AG04450 (cell line): ENCODE measurements at regions not wholly inside any gene's neighbourhood (a gene's known extent, or its start where the extent isn't known, plus 50 kb on each side); places are given as distances from the start of the nearest gene placed in this dataset.

Experiments
- CTCF ChIA-PET: fragments of 300-600, 350-600 bp; formaldehyde crosslinking; extraction: SDS; loops from one replicate; lab custom pipeline; 2022; ENCODE audit warnings: antibody characterized with exemption, inconsistent platforms; lab: Charles Lee
- POLR2A ChIA-PET: fragments of 350-600 bp; formaldehyde crosslinking; extraction: SDS; loops from one replicate; lab custom pipeline; 2021; ENCODE audit warnings: antibody characterized with exemption, inconsistent platforms; lab: Yijun Ruan, JAX
- DNase-seq: peaks from one replicate; pipeline ENCODE4 v3.0.0-alpha.2; 2011; ENCODE audit warnings: low read depth, low spot score
- H3K27ac ChIP-seq: one replicate; pipeline ENCODE4 v1.5.1; 2012; ENCODE audit warnings: low read depth, low read length, control low read depth
- H3K27me3 ChIP-seq: one replicate; pipeline ENCODE4 v1.6.0; 2012; ENCODE audit warnings: low read length; ENCODE audit not compliant: control insufficient read depth, insufficient read depth
- H3K4me3 ChIP-seq: 2 replicates; pipeline ENCODE4 v1.5.1; 2011; ENCODE audit warnings: mild to moderate bottlenecking, low read depth, low read length, control low read depth
- H3K9me3 ChIP-seq: 2 replicates; pipeline ENCODE4 v1.5.1; 2012; ENCODE audit warnings: low read length; ENCODE audit not compliant: control insufficient read depth, insufficient read depth
- CTCF ChIP-seq: IDR thresholded peaks from 2 replicates; pipeline ENCODE4 v1.5.1; 2011; ENCODE audit warnings: low read depth, low read length, control low read depth, inconsistent platforms

GRCh38 chr6:87851674-87852299, 149.8 kb upstream of the AKIRIN2 start:
- TF ChIP-seq CTCF: no peak
- Histone ChIP-seq H3K27ac (no peak overlapping the region), H3K9me3 (no peaks in the 10 kb centered on the region), H3K27me3 (peaks cover 4% of the 10 kb centered on the region), H3K4me3 (no peak overlapping the region)
- no peak for DNase-seq
- ChIA-PET CTCF (no interaction called here), POLR2A (no interaction called here)

GRCh38 chr6:87848616-87849015, 146.6 kb upstream of the AKIRIN2 start:
- CTCF ChIA-PET: interaction anchor here (0.9 to 1.4 kb wide), 3 partner anchors 9 to 1022 kb away, joined by 3 to 5 read pairs (median 3); no protein-coding TSS in a partner anchor

GRCh38 chr6:87847830-87848210, 145.8 kb upstream of the AKIRIN2 start:
- CTCF ChIA-PET: no interaction called here
- H3K9me3 ChIP-seq: no peaks in the 10 kb centered on the region
- POLR2A ChIA-PET: no interaction called here
- peaks cover 4% of the 10 kb centered on the region for H3K27me3 ChIP-seq
- no peak overlapping the region for H3K4me3 ChIP-seq
- H3K27ac ChIP-seq: no peak overlapping the region
- DNase-seq: no peak
- TF ChIP-seq CTCF: no peak

More at GRCh38 chr6:87848616-87849015, 146.6 kb upstream of the AKIRIN2 start:
- Histone ChIP-seq H3K27ac (no peak overlapping the region), H3K27me3 (peaks cover 4% of the 10 kb centered on the region), H3K4me3 (no peak overlapping the region), H3K9me3 (no peaks in the 10 kb centered on the region)
- DNase-seq: no peak
- no peak for TF ChIP-seq CTCF
- POLR2A ChIA-PET: no interaction called here

- no peak overlapping the region for H3K27ac ChIP-seq
- CTCF ChIA-PET: no interaction called here
- peaks cover 4% of the 10 kb centered on the region for H3K27me3 ChIP-seq
- no peaks in the 10 kb centered on the region for H3K9me3 ChIP-seq
- POLR2A ChIA-PET: no interaction called here
- no peak overlapping the region for H3K4me3 ChIP-seq
- no peak for TF ChIP-seq CTCF
- DNase-seq: no peak
These were observed 145.2 kb upstream of the AKIRIN2 start for GRCh38 chr6:87847135-87847829.

GRCh38 chr6:87846434-87846833, 144.4 kb upstream of the AKIRIN2 start:
- no peaks in the 10 kb centered on the region for H3K9me3 ChIP-seq
- no peak for TF ChIP-seq CTCF
- CTCF ChIA-PET: interaction anchor here (0.9 kb wide), 1 partner anchor 73 kb away, joined by 3 read pairs; no protein-coding TSS in a partner anchor
- peaks cover 4% of the 10 kb centered on the region for H3K27me3 ChIP-seq
- no peak for DNase-seq
- H3K4me3 ChIP-seq: no peak overlapping the region
- no peak overlapping the region for H3K27ac ChIP-seq
- POLR2A ChIA-PET: no interaction called here
